Cardiac muscle cell (in vitro differentiated cells and primary cell): ENCODE measurements at regions not wholly inside any gene's neighbourhood (a gene's known extent, or its start where the extent isn't known, plus 50 kb on each side); places are given as distances from the start of the nearest gene placed in this dataset.

Source experiments
- DNase-seq, 2 donors: peaks; one replicate each; pipeline versions ENCODE4 v3.0.0 to v3.0.0-alpha.2; 2010 to 2017; ENCODE audit warnings: low read depth in 1 of 2, low spot score in 1 of 2
- H3K27ac ChIP-seq: fragments of 200-600 bp; sonication (generic); 2 replicates; pipeline ENCODE4 v1.5.1; 2016
- H3K27me3 ChIP-seq: fragments of 200-600 bp; sonication (generic); 2 replicates; pipeline ENCODE4 v1.6.0; 2016; ENCODE audit warnings: control low read depth
- H3K36me3 ChIP-seq: fragments of 200-600 bp; sonication (generic); 2 replicates; pipeline ENCODE4 v1.5.1; 2016; ENCODE audit warnings: control low read depth
- H3K4me1 ChIP-seq: fragments of 200-600 bp; sonication (generic); 2 replicates; pipeline ENCODE4 v1.8.1; 2017; ENCODE audit warnings: low read depth, mild to moderate bottlenecking, mixed run types
- H3K4me3 ChIP-seq: fragments of 200-600 bp; sonication (generic); 2 replicates; pipeline ENCODE4 v1.5.1; 2016; ENCODE audit warnings: mild to moderate bottlenecking
- H3K9me3 ChIP-seq: fragments of 200-600 bp; sonication (generic); 2 replicates; pipeline ENCODE4 v1.5.1; 2017; ENCODE audit warnings: low read depth, mild to moderate bottlenecking, control low read depth
- TF ChIP-seq, protein P1 (sequence below): IDR thresholded peaks from 2 replicates; pipeline ENCODE4 v1.5.1; 2012; ENCODE audit warnings: low read depth, mild to moderate bottlenecking, low read length

DNA sequence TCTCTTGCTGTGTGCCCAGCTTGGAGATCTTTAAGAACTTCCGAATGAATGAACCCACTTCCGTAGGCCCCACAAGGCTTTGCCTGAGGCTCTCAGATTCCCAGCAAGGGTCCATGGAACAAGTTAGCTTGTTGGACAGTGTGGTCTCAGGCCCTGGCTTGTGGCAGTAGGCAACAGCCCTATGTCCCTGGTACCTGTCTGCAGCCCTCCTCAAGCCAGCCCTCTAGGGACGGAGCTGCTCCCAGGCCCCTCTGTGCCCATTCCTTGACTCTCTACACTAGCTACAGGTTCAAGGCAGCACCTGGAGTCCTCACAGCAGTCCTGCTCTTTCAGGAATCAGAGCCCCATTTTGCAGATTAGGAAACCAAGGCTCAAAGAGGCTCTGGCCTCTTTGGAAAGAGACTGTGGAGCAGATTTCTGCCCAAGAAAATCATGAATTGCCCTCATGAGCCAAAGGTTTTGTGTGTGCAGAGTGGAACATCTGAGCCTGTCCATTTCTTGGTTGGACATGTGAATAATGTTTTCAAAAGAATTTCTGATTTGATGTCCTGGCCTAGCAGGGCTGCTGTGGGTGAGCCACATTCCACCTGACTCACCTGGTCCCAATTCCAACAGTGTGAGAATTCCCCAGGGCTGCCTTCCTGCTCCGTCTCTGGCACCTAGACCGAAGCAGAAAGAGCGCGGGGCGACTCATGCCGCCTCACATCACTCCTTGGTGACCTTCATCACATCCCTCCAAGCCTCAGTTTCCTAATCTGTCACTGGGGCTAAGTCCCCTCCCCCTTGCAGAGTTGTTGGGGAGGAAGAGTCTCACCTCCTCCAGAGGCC is 131.7 kb downstream of the BARX1 start:
- Histone ChIP-seq H3K27ac (no peak overlapping the region), H3K9me3 (no peaks in the 10 kb centered on the region), H3K4me1 (no peaks in the 10 kb centered on the region), H3K4me3 (no peak overlapping the region), H3K27me3 (peaks cover 69% of the 10 kb centered on the region), H3K36me3 (no peaks in the 10 kb centered on the region)
- no peak for DNase-seq
- TF ChIP-seq, protein P1, sequence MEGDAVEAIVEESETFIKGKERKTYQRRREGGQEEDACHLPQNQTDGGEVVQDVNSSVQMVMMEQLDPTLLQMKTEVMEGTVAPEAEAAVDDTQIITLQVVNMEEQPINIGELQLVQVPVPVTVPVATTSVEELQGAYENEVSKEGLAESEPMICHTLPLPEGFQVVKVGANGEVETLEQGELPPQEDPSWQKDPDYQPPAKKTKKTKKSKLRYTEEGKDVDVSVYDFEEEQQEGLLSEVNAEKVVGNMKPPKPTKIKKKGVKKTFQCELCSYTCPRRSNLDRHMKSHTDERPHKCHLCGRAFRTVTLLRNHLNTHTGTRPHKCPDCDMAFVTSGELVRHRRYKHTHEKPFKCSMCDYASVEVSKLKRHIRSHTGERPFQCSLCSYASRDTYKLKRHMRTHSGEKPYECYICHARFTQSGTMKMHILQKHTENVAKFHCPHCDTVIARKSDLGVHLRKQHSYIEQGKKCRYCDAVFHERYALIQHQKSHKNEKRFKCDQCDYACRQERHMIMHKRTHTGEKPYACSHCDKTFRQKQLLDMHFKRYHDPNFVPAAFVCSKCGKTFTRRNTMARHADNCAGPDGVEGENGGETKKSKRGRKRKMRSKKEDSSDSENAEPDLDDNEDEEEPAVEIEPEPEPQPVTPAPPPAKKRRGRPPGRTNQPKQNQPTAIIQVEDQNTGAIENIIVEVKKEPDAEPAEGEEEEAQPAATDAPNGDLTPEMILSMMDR = no peak

DNA sequence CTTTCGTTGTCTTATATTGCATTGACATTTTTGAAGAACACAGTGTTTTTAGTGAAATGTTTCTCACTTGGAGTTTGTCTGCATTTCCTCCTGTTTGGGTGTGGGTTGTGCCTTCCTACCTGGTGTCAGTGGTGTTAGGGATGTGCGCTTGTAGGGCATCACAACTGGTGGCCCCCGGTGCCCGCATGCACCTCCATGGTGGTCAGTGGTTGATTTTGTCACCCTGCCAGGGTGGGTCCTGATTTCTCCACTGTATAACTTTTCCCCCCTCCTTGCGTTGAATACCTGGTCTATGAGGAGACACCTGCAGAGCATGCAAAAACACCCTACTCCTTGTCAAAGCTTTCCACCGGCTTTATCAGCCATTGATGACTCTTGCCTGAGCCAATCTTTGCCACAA is 132.9 kb downstream of the BARX1 start:
- H3K27ac ChIP-seq = no peak overlapping the region
- no peaks in the 10 kb centered on the region for H3K36me3 ChIP-seq
- TF ChIP-seq, protein P1 = no peak
- no peaks in the 10 kb centered on the region for H3K9me3 ChIP-seq
- H3K4me3 ChIP-seq = no peak overlapping the region
- H3K27me3 ChIP-seq = peaks cover 67% of the 10 kb centered on the region
- no peak for DNase-seq
- no peaks in the 10 kb centered on the region for H3K4me1 ChIP-seq

DNA sequence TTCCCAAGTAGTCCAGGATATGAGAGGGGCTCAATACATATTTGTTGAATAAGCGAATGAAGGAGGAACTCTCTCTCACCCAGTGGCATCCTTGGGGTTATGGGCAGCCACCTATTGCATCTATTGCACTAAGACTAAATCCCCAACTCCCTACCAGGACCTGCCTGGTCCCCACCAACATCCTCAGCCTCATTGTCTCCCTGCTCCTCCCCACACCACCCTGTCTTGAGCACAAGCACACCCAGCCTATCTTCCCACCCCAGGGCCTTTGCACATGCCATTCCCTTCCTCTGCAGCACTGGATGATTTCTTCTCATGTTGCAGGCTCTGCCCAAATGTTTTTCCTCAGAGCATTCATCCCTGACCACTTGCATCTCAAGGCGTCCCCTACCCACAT is 133.8 kb downstream of the BARX1 start:
- Histone ChIP-seq H3K36me3 (no peaks in the 10 kb centered on the region), H3K27ac (no peak overlapping the region), H3K4me1 (no peaks in the 10 kb centered on the region), H3K9me3 (no peaks in the 10 kb centered on the region), H3K27me3 (peaks cover 67% of the 10 kb centered on the region), H3K4me3 (no peak overlapping the region)
- DNase-seq = no peak
- TF ChIP-seq, protein P1 = no peak

- peak in 1 of 2 donors; percentile 36 for DNase-seq
- Histone ChIP-seq H3K27ac (no peak overlapping the region), H3K4me1 (no peaks in the 10 kb centered on the region), H3K9me3 (no peaks in the 10 kb centered on the region), H3K36me3 (no peaks in the 10 kb centered on the region), H3K27me3 (peaks cover 66% of the 10 kb centered on the region), H3K4me3 (no peak overlapping the region)
- TF ChIP-seq, protein P1 = no peak
Observed at GRCh38 chr9:93820667-93821306, 134.4 kb downstream of the BARX1 start.

- Histone ChIP-seq H3K9me3 (no peaks in the 10 kb centered on the region), H3K27ac (no peak overlapping the region), H3K4me1 (no peaks in the 10 kb centered on the region), H3K4me3 (no peak overlapping the region), H3K27me3 (peaks cover 66% of the 10 kb centered on the region), H3K36me3 (no peaks in the 10 kb centered on the region)
- no peak for DNase-seq
- TF ChIP-seq, protein P1 = no peak
Observed at GRCh38 chr9:93819905-93820304, 135.2 kb downstream of the BARX1 start.
